ENCODE measurements at regions not wholly inside any gene's neighbourhood (a gene's known extent, or its start where the extent isn't known, plus 50 kb on each side); places are given as distances from the start of the nearest gene placed in this dataset.

DNA sequence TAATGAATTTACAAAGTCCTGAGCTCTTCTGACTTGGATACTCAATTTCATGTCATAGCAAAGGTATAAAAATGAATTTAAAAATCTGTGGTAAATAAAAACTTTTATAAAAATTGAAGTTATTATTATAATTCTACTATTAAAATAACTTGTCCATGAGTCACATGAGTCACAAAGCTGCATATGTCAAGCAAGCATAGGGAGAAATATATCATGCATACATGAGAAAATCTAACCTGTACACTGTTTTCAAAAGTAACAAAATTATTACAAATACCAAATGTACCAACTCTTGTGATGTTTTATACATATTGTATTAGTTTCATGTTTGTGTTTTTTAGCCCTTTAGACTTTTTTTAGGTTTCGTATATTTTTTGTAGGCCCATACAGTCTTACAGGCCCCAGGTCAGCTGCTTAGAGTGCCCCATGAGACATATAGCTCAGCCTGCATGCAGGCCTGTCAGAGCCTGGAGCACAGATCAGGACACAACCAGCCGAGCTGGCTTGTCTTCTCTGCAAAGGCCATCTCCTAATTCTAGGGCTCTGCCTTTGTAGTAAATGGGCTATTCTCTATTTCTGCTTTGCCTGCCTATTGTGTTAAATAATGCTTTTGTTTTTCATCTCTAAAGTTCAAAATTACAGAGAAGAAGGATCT is 818.7 kb upstream of the TENM3 start:
- DNase-seq: no peak

DNA sequence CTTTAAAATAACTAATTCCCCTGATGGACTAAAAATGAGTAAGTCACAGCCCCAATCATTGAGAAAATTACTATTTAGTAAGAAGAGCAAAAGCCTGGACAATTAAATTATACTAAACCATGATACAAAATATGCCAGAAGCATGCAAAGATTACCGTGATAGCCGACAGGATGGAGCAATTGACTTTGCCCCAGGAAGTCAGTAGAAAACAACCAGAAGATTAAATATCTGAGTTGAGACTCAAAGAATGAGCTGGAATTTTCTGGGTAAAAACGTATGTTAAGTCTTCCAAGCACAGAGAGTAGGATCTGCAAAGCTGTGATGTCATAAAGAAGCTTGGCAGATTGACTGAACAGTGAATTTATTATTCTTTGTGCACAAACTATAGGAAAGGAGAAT is 816.1 kb upstream of the TENM3 start:
- no peak for DNase-seq

DNA sequence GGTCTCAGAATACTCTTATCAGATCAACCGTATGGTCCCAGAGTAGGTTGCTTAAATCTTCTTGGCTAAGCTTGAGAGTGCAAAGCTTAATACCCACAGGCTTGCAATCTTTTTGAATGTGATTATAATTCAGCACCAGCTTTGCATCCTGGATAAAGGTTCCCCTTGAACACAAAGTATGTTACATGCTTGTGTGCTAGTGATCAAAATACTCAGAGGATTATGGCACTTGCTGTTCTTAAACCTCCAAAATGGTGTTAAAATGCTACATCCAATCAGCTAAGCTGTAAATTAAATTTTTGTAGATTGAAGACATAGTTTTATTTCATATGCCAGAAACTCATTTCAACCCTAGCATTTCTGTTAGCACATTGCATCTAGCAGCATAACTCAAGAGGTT is 812.2 kb upstream of the TENM3 start:
- DNase-seq: no peak

DNA sequence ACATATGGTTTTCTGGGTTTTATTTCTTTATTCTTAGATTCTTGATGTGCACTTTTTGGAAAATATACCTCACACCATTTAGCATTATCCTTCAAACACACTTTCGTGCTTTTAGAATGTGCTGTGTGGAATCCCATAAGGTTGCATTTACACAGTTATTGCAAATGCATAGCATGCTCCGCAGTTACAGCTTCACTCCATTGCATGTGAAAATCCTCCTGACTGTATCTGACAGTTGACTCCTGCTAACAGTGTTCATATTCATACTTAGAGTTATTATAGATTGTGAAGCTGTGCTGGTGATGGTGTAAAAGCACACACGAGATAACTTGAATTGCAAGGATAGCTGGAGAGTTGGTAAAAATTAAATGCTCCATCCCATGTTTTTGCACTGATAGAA is 811.5 kb upstream of the TENM3 start:
- no peak for DNase-seq

DNA sequence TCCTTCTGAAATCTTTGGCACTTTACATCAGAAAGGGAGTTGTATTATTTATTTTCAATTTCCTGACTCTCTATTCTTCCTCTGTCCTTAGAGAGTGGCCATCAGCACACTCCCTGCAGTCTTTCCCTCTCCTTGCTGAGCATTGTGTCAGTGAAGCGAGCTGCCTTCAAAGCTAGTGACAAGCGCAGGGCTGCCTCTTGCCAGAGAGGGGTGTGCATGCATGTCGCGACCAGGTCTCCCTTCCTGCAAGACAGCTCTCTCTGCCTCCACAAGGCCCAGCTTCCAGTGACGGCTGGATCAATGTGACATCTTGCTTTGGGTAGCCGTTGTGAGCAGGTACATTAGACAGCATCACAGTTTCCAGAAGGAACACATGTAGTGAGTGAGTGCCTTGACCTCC is 810.9 kb upstream of the TENM3 start:
- DNase-seq: no peak

DNA sequence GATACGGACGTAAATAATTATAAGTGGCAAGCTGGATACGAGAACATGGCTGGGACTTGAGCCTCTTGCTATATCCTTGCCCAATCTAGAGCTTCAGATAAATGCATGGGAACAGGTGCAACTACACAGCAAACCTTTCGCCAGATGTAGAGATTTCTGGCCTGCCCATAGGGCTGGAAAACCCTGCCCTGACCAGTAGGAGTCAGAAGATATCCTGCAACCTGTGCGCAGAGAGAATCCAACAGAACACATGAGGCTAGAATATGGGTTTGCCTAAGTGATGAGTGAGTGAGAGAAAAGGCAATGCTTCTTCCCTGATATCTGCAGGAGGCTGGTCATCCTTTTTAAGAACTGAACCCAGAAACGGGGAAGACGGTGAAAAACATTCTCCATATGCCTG is 805.3 kb upstream of the TENM3 start:
- no peak for DNase-seq

DNA sequence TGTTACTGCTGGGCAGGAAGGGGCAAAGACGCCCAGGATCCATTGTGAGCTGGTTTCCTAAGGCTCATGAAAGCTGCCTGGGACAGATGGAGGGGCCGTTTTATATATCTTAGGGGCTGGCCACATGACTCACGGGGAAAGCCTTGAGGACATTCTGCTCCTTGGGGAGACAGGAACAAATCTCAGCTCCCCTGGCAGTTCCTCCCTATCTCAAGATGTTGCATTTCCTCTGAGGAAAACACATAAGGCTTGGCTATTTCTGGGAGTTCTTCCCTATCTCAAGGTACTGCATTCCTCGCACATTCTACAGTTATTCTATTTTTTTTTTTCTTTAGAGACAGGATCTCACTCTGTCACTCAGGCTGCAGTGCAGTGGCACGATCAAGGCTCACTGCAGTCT is 804.6 kb upstream of the TENM3 start:
- DNase-seq: no peak

DNA sequence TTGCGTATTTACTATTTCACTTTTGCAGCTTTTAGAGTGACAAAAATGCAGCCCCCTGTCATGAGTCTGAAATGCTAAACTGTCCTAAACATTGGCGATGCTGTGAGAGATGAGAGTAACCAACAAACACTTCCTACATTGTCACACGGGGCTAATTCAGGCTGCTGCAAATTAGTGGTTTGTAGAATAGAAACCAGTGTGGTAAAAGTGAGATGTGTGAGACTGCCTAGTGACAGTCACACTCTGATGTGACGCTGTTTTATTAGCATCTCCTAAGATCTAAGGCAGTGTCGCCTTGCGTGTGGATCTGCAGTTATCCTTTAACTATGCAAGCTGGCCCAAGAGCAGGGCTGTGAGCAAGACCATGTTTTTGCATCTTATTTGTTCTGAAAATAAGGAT is 800.2 kb upstream of the TENM3 start:
- DNase-seq: no peak

DNA sequence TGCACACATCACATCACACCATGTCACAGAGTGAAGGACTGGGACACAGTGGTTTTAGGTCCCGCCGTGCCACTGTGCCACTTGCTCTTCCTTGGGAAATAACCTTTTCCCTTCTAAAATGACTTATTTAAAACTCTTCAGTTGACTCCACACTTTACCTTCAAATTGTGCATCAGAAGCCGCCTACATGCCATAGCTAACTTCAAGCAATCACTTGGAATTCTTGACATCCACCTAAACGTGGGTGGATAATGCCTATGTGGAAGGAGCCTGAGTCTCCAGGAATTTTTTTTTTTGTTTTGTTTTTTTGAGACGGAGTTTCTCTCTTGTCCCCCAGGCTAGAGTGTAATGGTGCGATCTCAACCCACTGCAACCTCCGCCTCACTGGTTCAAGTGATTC is 777.4 kb upstream of the TENM3 start:
- no peak for DNase-seq

DNA sequence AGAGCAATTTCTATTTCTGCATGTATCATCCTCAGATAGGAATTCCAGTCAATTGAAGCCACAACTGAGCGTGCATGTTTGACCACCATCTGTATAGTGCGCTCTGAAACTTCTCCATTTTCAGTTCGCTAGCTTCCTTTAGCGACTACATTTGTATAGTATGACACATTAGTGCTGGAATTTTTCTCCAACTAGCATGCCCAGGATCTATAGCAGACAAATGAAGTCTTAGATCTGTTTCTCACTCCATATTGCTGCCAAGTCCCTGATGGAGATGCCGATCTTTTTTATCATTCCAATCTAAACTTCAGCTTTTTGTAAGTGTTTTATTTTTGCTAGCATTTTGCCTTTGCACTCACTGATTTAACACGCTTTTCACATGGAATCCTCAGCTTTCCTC is 774.8 kb upstream of the TENM3 start:
- no peak for DNase-seq

DNA sequence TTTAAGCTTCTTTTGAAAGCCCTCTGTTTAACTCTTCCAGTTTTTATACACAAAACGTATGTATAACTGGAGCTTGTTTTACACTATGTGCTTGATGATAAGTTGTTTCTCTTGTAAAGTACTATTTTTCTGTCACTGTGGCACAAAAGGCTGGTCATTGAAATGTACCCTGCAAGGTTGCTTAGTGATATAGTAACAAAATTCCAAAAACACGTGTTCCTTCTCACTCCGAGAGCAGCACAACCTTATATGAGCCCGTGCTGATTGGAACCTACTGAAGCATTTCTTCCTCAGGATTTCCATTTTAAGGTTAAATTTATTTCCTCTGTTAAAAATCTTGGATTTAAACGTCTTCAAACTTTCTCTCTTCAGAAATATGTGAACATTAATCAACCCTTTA is 772.9 kb upstream of the TENM3 start:
- no peak for DNase-seq

DNA sequence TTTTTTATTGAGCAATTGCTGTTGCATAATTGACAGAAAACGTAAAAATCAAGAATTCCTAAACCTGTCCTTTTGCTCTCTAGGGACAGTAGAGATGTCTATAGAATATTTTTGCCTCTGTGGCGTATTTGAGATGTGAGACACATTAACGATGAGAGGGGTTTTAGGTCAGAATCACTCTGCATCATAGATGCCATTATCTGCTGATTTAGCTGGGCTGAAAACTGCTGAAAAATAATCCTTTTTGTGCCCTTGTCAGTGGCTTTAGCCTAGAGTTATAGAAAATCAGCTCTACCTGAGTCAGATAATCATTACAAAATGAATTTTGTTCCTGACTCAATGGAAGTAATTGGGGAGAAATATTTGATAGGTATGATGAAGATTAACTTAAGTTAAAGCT is 767.8 kb upstream of the TENM3 start:
- DNase-seq: no peak

DNA sequence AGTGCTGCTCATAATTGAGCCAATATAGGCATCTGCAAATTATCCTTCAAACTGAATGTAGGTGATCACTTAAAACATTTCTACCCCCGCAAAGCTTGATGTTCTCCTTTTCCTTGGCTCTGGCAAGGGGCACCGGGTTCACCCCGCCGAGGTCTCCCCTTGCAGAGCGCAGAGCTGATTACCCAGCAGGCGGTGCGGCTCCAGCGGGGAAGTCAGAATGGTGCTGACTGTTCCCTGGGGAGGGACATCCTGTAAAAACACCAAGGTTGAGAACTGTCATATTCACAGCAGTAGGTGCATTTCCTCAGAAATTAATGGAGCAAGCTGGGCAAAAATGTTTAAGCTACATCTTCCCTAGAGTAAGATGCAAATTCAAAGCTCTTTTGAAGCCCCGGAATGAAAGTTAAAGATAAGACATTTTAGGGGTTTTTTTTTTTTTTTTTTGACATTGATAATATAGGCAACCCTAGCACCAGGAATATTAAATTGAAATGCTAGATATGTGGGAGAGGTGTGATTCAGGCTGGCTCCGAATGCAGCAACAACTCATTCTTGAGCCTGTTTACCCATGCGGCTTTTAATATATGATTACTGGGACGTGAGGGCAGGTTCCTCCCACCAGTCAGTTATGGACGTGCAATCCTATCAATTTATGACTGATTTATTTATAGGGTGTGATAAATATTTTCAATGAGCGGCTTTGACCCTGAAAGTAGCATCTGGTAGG is 767.3 kb upstream of the TENM3 start:
- DNase-seq: no peak

DNA sequence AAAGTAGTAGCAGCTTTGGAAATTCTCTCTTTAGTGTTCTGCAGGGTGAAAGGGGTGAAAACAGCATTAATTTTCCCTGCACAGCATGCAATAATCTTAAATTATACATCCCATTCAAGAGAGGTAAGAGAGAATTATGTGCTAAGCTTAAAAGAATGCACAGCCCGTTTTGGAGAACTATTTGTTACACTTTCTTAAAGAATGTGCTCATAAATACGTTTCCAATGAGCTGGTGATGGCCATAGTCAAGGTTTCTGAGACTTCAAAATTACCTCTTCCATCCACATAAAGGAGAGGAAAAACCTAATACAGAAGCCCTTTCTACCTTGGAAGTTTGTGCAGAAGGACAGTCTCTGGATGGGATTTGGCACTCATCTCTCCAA is 766.7 kb upstream of the TENM3 start:
- DNase-seq: no peak

DNA sequence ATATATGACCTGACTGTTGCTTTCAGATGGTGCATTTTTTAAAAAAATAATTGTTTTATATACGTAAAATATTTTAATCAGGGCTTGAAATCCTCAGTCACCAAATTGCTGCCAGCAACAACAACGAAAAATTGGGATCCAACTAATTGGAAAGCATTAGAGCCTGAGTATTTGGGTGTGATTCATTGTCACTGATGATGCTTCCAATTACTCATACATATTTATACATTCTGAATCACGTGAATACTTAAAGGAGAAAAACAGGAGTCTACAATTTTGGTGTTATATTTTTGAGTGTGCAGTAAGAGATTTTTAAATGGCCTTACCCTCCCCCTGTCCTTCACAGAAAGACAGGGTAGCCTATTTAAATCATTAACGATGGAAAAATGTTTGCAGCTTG is 765.6 kb upstream of the TENM3 start:
- DNase-seq: no peak

DNA sequence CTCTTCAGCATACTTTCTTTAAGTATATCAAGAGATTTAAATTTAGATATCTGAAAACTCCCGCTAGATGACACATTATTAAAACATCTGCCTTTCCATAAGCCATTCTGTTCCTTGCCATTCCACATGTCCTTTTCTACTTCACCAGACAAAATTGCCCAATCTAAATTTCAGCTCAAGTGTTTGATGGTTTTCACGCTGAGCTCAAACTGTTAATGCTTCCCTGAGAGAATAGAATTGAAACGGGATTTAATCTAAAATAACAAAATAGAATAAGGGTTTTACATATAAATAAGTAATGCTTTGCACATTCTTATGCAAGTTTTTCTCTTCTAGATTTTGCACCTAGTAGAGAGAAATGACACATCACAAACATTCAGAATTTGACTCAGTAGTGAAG is 764.5 kb upstream of the TENM3 start:
- no peak for DNase-seq

DNA sequence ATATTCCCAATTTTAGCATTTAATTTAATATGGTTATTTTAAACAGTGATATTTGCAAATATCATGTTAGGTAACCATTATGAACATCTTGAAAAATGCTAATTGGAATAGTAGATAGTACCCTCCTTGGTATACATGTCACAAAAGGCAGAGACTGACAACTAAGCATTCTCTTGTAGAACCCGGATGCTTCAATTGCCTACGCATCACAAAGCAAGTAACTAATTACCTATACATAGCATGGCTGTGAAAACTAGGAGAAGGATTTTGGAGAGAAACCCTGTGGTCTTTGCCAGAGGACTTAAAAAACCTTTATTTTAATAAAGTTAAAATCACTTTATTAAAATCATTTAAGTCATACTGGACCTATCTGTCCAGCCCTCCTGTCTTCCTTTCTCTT is 764.1 kb upstream of the TENM3 start:
- DNase-seq: no peak

DNA sequence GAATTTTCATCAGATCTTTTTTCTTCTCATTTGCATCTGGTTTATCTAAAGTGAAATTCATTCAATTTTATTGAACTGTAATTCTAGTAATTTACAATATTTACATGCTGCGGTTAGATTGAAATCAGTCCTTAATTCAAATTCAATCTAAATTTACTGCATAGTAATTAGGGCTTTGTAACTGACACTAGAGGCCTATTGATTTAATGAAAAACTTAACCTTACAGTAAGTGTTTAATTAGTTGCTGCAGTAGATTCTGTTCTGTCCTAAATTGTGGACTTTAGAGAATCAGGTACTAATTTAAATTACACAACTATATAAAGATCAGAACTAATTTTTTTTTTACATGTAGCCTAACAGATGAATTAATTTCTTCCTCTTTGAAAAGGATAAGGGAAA is 758.8 kb upstream of the TENM3 start:
- no peak for DNase-seq

DNA sequence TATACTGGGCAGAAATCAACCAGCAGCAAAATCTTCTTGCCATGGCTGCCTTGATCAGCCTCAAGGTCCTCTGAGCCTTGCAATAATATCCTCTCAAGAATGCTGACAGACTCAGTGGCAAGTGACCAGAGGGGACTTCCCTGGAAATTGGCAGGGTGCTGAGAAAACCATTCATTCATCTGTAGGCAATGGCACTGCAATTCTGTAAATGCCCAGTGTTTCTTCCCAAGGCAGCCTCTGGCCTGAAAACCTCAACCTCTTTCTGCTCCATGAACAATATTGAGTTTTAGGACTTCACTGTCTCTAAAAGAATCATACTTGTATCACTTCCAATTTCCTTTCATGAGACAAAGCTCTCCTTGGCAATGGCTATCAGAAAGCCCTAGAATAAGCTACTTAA is 754.3 kb upstream of the TENM3 start:
- DNase-seq: no peak

DNA sequence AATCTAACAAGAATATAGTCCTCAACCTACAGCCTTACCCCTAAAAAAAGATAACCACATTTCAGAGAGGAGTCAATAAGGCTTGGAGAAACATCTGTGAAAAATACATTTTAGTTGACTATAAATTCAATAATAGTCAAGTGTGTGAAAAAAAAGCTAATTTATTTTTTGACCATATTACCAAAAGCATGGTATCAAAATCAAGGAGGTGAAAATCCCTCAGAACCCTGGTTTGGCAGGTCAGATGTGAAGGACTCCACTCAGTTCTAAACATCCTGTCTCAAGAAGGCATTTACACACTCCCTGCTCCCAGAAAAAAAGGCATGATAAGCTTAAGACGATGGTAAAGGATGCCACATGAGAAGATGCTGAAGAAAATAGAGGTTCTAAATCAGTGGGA is 745.1 kb upstream of the TENM3 start:
- no peak for DNase-seq

DNA sequence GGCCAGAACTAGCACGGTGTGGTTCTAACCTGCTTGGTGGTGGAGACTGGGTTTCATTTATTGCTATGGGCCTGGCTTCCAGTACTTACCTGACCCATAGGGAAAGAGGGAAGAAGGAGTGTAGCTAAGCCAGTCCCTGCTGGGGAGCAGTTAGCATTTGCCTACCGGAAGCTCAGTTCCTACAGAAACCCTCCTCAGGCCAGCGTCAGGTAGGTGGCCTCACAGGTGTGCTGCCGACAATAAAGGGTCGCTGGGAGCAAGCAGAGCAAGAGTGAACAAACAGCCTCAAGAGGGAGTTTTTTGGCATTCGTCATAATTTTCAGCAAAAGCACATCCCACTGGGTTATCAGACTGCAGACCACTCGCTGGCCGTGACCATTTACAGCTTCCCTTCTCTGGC is 740.6 kb upstream of the TENM3 start:
- no peak for DNase-seq

DNA sequence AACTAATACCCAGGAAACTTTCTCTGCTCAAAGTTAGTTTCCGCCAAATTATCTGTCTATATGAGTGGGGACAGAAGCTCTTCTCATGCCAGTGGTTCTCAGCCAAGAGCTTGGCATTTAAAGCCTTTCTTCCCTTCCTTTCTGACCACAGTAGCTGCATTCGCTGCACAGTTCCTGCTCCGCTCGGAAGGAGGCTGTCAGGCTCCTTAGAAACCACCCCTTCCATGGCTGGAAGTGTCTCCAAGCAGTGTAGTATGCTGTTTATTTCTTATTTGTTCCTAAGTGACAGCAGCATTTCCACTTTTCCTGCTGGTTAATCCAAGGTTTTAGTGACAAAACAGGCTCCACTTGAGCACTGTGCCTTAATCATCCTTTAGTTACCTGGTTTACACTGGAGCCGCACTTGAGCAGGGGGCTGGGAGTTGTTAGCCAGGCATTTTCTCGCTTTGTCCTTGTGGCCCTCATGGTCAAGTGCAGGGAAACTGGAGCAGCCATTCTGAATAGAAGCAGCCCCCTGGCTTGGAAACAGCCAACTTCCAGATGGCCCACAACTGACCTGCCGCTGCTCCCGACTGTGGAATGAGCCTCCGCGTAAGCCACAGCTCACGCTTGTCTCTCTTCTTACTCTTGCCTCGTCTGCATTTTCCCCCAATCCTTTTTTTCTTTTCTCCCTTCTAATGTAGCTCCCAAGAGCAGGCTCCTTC is 739.4 kb upstream of the TENM3 start:
- no peak for DNase-seq

DNA sequence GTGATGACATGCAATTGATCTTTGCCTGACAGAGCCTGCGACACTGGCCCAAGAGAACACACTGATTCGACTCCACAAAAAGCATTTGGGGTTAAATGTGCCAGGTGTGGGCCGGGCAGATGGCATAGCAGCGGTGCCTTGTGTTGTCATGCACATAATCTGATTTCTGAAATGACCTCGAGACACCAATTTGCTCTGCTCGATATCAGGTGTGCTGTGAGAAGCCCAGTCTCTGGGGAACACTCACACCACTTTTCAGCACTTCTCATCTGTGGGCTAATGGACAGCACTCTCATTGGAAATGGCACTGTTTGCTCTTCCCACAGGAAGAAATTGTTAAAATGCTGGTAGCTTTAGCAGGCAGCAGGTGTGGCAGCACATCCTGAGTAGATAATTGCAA is 738.3 kb upstream of the TENM3 start:
- no peak for DNase-seq

DNA sequence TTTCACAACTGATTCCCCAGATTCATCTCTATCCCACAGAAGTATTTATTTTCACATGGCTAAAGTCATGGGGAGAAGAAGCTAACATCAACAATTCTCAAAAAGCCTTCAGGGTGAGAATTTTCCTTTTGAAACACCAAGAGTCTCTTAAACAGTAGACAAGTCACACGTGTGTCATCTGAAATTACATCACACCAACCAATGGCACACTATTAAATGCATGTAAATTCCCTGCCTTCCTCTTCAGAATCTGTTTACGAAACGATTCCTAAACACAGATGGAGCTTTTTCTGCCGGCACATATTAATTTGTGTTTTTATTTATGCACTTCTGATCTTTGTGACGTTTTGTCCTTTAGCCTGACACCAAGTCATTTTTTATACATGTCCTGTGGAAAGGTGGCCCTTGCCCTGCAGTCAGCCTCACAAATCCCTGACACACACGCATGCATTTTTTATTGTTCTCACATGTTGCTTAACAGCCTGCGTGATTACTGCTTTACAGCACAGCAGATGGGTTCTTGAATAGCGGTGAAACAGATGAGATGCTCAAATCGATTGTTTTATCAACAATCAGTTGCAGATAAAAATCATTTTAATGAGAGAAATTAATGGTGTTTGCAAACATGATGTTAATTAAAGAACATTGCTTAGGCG is 735.9 kb upstream of the TENM3 start:
- DNase-seq: no peak

All from activated T-cell treated with anti-CD3 and anti-CD28 coated beads for 4 hours (primary cell).